Vagina (tissue), 2 donors: ENCODE measurements at regions not wholly inside any gene's neighbourhood (a gene's known extent, or its start where the extent isn't known, plus 50 kb on each side); places are given as distances from the start of the nearest gene placed in this dataset.

Source experiments
- DNase-seq, 2 donors: peaks; one replicate each; pipeline ENCODE4 v3.0.0-alpha.2; 2017; ENCODE audit errors: extremely low spot score in 2 of 2
- H3K27ac ChIP-seq: fragments of 200-600 bp; sonication (generic); one replicate; pipeline ENCODE4 v1.5.1; 2019
- H3K27me3 ChIP-seq: fragments of 200-600 bp; sonication (generic); one replicate; pipeline ENCODE4 v1.5.1; 2019
- H3K36me3 ChIP-seq, 2 donors: fragments of 200-600 bp; sonication (generic); one replicate each; pipeline ENCODE4 v1.5.1; 2017 to 2019
- H3K4me1 ChIP-seq: fragments of 200-600 bp; sonication (generic); one replicate; pipeline ENCODE4 v1.5.1; 2019
- H3K4me3 ChIP-seq, 2 donors: fragments of 200-600 bp; sonication (generic); 1 replicate in 1 of 2; 2 replicates in 1 of 2; pipeline ENCODE4 v1.5.1; 2016 to 2019
- H3K9me3 ChIP-seq: fragments of 200-600 bp; sonication (generic); one replicate; pipeline ENCODE4 v1.5.1; 2019
- CTCF ChIP-seq, 3 experiments: fragments of 450-650 bp in 2 of 3; fragments of 200-600 bp in 1 of 3; sonication (generic) in 1 of 3; IDR thresholded peaks; one replicate each; pipeline ENCODE4 v1.5.1; 2017 to 2019; ENCODE audit warnings: antibody characterized with exemption in 3 of 3, mild to moderate bottlenecking in 2 of 3, moderate library complexity in 2 of 3
- POLR2A ChIP-seq, 2 donors: fragments of 450-650 bp; IDR thresholded peaks; one replicate each; pipeline ENCODE4 v1.6.1; 2017; ENCODE audit warnings: antibody characterized with exemption in 2 of 2, mild to moderate bottlenecking in 2 of 2, moderate library complexity in 2 of 2
- POLR2AphosphoS5 ChIP-seq, 2 donors: sonication (generic); formaldehyde crosslinking; IDR thresholded peaks; one replicate each; pipeline ENCODE4 v1.9.0; 2017; ENCODE audit warnings: antibody characterized with exemption in 2 of 2, mild to moderate bottlenecking in 2 of 2, low read depth in 1 of 2; ENCODE audit not compliant: insufficient read depth in 1 of 2
- intact Hi-C: fragments of 100-400 bp; cut with DNase I; formaldehyde crosslinking; loops from one replicate; pipeline ENCODE4 v1.15.1; 2023

GRCh38 chr2:193749485-193749884, 1554.8 kb upstream of the TMEFF2 start:
- no peaks in the 10 kb centered on the region for H3K4me1 ChIP-seq
- H3K4me3 ChIP-seq = no peak overlapping the region
- TF ChIP-seq CTCF (IDR thresholded peaks at IDR 0.05) = no peak
- TF ChIP-seq POLR2A (IDR thresholded peaks at IDR 0.05) = no peak
- no peak for TF ChIP-seq POLR2AphosphoS5 (IDR thresholded peaks at IDR 0.05; ENCODE audit: insufficient read depth in 1 of 2, low read depth in 1 of 2)
- DNase-seq = no peak
- H3K27ac ChIP-seq = no peak overlapping the region
- intact Hi-C loops = no loop called here
- no peaks in the 10 kb centered on the region for H3K27me3 ChIP-seq
- H3K9me3 ChIP-seq = no peaks in the 10 kb centered on the region
- H3K36me3 ChIP-seq = no peaks in the 10 kb centered on the region

- no peak for DNase-seq
- Histone ChIP-seq H3K27ac (no peak overlapping the region), H3K9me3 (no peaks in the 10 kb centered on the region), H3K27me3 (no peaks in the 10 kb centered on the region), H3K4me3 (no peak overlapping the region), H3K36me3 (no peaks in the 10 kb centered on the region), H3K4me1 (no peaks in the 10 kb centered on the region)
- TF ChIP-seq CTCF (IDR thresholded peaks at IDR 0.05) = no peak
- TF ChIP-seq POLR2AphosphoS5 (IDR thresholded peaks at IDR 0.05; ENCODE audit: insufficient read depth in 1 of 2, low read depth in 1 of 2) = no peak
- TF ChIP-seq POLR2A (IDR thresholded peaks at IDR 0.05) = no peak
- intact Hi-C loops = no loop called here
Measured at GRCh38 chr2:193743089-193743488, 1548.4 kb upstream of the TMEFF2 start.

- no peak overlapping the region for H3K4me3 ChIP-seq
- no peaks in the 10 kb centered on the region for H3K9me3 ChIP-seq
- no peaks in the 10 kb centered on the region for H3K27me3 ChIP-seq
- no peaks in the 10 kb centered on the region for H3K4me1 ChIP-seq
- no peak for DNase-seq
- no peak for TF ChIP-seq POLR2A (IDR thresholded peaks at IDR 0.05)
- TF ChIP-seq POLR2AphosphoS5 (IDR thresholded peaks at IDR 0.05; ENCODE audit: insufficient read depth in 1 of 2, low read depth in 1 of 2) = no peak
- no peak for TF ChIP-seq CTCF (IDR thresholded peaks at IDR 0.05)
- no peaks in the 10 kb centered on the region for H3K36me3 ChIP-seq
- intact Hi-C loops = no loop called here
- no peak overlapping the region for H3K27ac ChIP-seq
Measured at GRCh38 chr2:193738892-193739291, 1544.2 kb upstream of the TMEFF2 start.

GRCh38 chr2:193712912-193713311, 1518.2 kb upstream of the TMEFF2 start:
- no peak for DNase-seq
- Histone ChIP-seq H3K4me1 (no peaks in the 10 kb centered on the region), H3K27ac (no peak overlapping the region), H3K36me3 (no peaks in the 10 kb centered on the region), H3K9me3 (no peaks in the 10 kb centered on the region), H3K27me3 (no peaks in the 10 kb centered on the region), H3K4me3 (no peak overlapping the region)
- intact Hi-C loops = no loop called here
- no peak for TF ChIP-seq POLR2A (IDR thresholded peaks at IDR 0.05)
- no peak for TF ChIP-seq CTCF (IDR thresholded peaks at IDR 0.05)
- TF ChIP-seq POLR2AphosphoS5 (IDR thresholded peaks at IDR 0.05; ENCODE audit: insufficient read depth in 1 of 2, low read depth in 1 of 2) = no peak

GRCh38 chr2:193703411-193703810, 1508.7 kb upstream of the TMEFF2 start:
- TF ChIP-seq POLR2A (IDR thresholded peaks at IDR 0.05) (no peak), POLR2AphosphoS5 (IDR thresholded peaks at IDR 0.05; ENCODE audit: insufficient read depth in 1 of 2, low read depth in 1 of 2) (no peak)
- Histone ChIP-seq H3K9me3 (no peaks in the 10 kb centered on the region), H3K27me3 (no peaks in the 10 kb centered on the region), H3K4me3 (no peak overlapping the region), H3K36me3 (no peaks in the 10 kb centered on the region), H3K27ac (no peak overlapping the region), H3K4me1 (no peaks in the 10 kb centered on the region)
- no peak for DNase-seq
- intact Hi-C loops = no loop called here

GRCh38 chr2:193701484-193701883, 1506.8 kb upstream of the TMEFF2 start:
- no peaks in the 10 kb centered on the region for H3K4me1 ChIP-seq
- DNase-seq = no peak
- H3K9me3 ChIP-seq = no peaks in the 10 kb centered on the region
- no peaks in the 10 kb centered on the region for H3K36me3 ChIP-seq
- H3K27ac ChIP-seq = no peak overlapping the region
- intact Hi-C loops = no loop called here
- H3K27me3 ChIP-seq = no peaks in the 10 kb centered on the region
- no peak for TF ChIP-seq POLR2AphosphoS5 (IDR thresholded peaks at IDR 0.05; ENCODE audit: insufficient read depth in 1 of 2, low read depth in 1 of 2)
- no peak for TF ChIP-seq POLR2A (IDR thresholded peaks at IDR 0.05)
- no peak for TF ChIP-seq CTCF (IDR thresholded peaks at IDR 0.05)
- no peak overlapping the region for H3K4me3 ChIP-seq
